LNCAP (cell line): ENCODE measurements at regions not wholly inside any gene's neighbourhood (a gene's known extent, or its start where the extent isn't known, plus 50 kb on each side); places are given as distances from the start of the nearest gene placed in this dataset.

Experiments
- CTCF ChIP-seq: fragments of 450-650 bp; IDR thresholded peaks from 2 replicates; pipeline ENCODE4 v1.5.1; 2017; ENCODE audit warnings: mild to moderate bottlenecking

- no peak for TF ChIP-seq CTCF
These were observed 510.0 kb downstream of the INSC start for GRCh38 chr11:15624701-15625100.

- TF ChIP-seq CTCF, result no peak
These were observed 511.0 kb downstream of the INSC start for GRCh38 chr11:15625691-15626090.

GRCh38 chr11:15627560-15627959 lies 512.8 kb downstream of the INSC start:
- no peak for TF ChIP-seq CTCF

- peak; percentile 45 for TF ChIP-seq CTCF
These were observed 515.1 kb downstream of the INSC start for GRCh38 chr11:15629690-15630321.

GRCh38 chr11:15630896-15631295 lies 516.2 kb downstream of the INSC start:
- TF ChIP-seq CTCF, result no peak

- TF ChIP-seq CTCF, result no peak
These were observed 520.8 kb downstream of the INSC start for GRCh38 chr11:15635521-15635920.

GRCh38 chr11:15636521-15637089 lies 521.9 kb downstream of the INSC start:
- TF ChIP-seq CTCF, result no peak

GRCh38 chr11:15638386-15638787 lies 523.7 kb downstream of the INSC start:
- no peak for TF ChIP-seq CTCF
